Breast epithelium (tissue), 3 donors: ENCODE measurements at regions not wholly inside any gene's neighbourhood (a gene's known extent, or its start where the extent isn't known, plus 50 kb on each side); places are given as distances from the start of the nearest gene placed in this dataset.

Experiments
- CTCF ChIP-seq, 3 donors: fragments of 450-650 bp; IDR thresholded peaks; one replicate each; pipeline ENCODE4 v1.5.1; 2016 to 2017; ENCODE audit warnings: antibody characterized with exemption in 3 of 3, mild to moderate bottlenecking in 3 of 3, moderate library complexity in 3 of 3
- POLR2AphosphoS5 ChIP-seq, 3 donors: sonication (generic); formaldehyde crosslinking; IDR thresholded peaks; one replicate each; pipeline ENCODE4 v1.6.1; 2017; ENCODE audit warnings: antibody characterized with exemption in 3 of 3

- no peak for TF ChIP-seq CTCF (IDR thresholded peaks at IDR 0.05)
- TF ChIP-seq POLR2AphosphoS5 (IDR thresholded peaks at IDR 0.05) = no peak
Measured at GRCh38 chr2:237200462-237200861, 114.8 kb downstream of the COPS8 start.
